A172 (cell line): ENCODE measurements at regions not wholly inside any gene's neighbourhood (a gene's known extent, or its start where the extent isn't known, plus 50 kb on each side); places are given as distances from the start of the nearest gene placed in this dataset.

Experiments used
- DNase-seq: peaks from one replicate; pipeline ENCODE4 v3.0.0-alpha.2; 2015; ENCODE audit warnings: low spot score

DNA sequence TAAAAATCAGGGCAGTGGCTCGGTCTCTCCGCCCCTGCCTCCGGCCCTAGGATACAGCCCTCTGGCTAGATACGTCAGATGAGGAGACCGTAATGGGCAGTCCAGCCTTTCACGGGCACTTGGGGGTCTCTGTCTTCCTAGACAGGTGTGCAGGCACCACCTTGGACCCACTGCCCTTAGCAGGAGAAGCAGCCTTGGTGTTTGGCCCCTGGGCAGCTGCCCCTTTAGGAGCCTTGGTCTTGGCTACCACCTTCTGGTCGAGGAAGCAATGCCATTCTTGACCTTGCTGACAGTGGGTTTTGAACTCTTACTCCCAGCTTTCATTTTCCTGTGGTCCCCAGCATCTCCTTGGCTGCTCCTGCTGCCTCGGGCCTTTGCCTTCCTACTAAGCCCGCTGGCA lies 149.7 kb upstream of the FRMD4B start:
- DNase-seq: no peak

DNA sequence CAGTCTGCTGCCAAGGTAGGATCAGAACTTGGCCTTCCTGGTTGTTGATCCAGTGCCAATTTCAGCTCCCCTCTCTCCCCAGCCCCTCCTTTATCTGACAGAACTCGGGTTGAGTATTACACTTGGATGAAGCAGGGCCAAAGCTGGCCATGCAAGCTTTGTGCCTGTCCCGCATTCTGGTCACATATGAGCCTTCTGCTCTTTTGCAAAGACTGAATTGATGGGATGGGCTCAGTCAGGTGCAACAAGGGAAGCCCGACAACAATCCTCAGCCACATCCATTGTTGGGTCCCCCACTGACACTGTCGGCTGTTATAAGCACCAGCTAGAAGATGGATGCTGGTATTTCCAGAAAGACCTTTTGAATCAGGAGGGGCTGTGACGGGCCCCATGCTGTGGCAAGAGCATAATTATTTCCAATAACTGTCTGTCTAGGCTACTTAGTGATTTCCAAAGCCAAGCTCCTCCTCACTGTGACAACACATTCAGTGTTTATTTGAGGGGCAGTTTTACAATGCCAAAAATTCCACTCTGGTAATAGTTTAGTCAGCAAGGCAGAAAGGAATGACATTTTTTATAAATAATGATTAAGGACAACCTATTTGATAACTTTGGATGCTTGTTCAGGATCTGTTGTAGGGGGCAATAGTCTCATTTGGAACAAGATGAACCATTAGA lies 146.8 kb upstream of the FRMD4B start:
- DNase-seq: no peak

- no peak for DNase-seq
Measured at GRCh38 chr3:69531576-69532546, 146.0 kb upstream of the FRMD4B start.

DNA sequence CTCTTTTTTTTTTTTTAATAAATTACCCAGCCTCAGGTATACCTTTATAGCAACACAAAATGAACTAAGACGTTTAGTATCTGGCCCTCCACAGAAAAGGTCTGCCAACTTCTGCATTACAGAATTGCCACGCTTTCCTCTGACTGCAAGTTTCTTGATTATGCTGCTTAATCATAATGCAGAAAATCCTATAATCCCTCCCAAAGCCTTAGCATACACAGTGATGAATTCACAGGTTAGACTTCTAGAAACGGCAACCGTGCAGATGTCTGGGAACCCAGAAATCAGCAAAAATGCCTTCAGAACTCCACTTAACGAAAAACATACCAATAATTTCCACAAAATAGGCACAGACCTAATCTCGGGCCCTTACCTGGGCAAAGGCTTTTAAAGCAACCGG lies 144.7 kb upstream of the FRMD4B start:
- DNase-seq: no peak

DNA sequence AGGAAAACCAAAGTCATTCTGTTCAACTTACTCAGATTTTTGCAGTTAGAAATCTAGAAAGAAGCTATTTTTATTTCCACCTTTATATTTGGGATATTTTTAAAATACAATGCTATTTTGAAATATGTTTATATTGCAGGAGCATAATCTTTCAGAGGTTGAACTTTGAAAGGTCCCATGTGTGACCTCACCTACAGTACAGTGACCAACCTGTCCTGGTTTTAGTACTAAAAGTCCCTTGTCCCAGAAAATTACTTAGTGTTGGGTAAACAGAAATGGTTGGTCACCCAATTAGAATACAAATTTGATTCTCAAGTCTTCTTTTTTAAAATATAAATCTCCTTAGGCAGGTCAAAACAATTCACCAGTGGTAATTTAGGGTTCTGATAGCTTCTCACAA lies 141.6 kb upstream of the FRMD4B start:
- DNase-seq: no peak

DNA sequence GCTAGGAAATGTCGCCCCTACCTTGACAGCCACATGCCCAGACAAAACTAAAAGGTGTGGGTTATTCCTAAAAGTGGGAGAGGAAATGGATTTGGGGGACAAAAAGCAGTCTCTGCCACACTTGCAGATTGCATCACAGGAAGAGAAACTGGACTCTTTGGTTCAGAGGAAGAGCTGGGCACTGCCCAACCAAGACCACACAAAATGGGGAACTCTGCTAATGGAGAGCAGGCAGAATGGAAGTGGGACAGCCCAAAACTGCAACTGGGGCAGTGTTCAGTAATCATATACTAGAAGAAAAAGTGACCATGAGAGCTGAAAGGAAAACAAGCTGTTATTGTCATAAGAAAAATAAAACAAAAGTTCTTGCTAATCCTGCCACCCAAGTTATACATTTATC lies 138.9 kb upstream of the FRMD4B start:
- no peak for DNase-seq

DNA sequence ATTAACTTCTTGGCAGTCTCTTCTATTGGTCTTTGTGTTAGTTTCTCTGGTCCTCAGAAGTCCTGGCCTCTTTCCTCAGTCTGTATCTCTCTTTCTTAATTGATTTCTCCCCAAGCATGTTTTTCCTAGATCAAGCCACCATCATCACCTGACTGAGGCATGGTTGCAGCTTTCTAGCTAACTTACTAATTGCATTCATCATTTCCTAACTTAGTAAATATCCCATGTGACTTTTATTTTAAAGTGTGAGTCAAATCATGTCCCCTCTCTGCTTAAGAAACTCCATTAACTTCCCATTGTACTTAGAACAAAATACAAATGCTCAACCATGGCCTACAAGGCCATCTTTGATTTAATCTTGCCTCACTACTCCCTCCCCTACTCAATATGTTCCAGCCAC lies 135.4 kb upstream of the FRMD4B start:
- DNase-seq: no peak

GRCh38 chr3:69511361-69511760 lies 125.5 kb upstream of the FRMD4B start:
- no peak for DNase-seq

- DNase-seq: no peak
Measured at GRCh38 chr3:69510481-69511030, 124.7 kb upstream of the FRMD4B start.

DNA sequence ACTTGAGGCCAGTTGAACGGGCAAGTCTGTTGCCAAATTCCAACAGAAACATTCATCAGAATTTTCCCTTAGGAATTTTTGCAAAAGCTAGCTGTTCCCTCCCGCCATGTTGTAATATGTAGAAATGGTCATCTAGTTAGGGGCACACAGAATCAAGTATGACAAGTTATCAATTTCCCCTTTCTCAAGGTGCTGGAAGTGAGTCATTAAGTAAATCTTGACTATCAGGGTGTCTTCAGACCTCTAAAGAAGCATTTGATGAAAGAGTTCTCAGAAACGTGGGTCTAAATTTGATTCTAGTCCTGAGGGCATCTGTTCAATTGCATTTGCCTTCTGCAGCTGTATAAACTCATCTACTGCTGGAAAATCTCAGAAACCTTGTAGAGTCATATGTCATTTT lies 123.4 kb upstream of the FRMD4B start:
- no peak for DNase-seq

- DNase-seq: no peak
Measured at GRCh38 chr3:69505770-69506407, 120.0 kb upstream of the FRMD4B start.

- no peak for DNase-seq
Measured at GRCh38 chr3:69504232-69504631, 118.3 kb upstream of the FRMD4B start.

- DNase-seq: no peak
Measured at GRCh38 chr3:69500604-69501003, 114.7 kb upstream of the FRMD4B start.

- no peak for DNase-seq
Measured at GRCh38 chr3:69499899-69500421, 114.1 kb upstream of the FRMD4B start.

GRCh38 chr3:69499422-69499821 lies 113.5 kb upstream of the FRMD4B start:
- DNase-seq: no peak

- no peak for DNase-seq
Measured at GRCh38 chr3:69496856-69497255, 111.0 kb upstream of the FRMD4B start.

DNA sequence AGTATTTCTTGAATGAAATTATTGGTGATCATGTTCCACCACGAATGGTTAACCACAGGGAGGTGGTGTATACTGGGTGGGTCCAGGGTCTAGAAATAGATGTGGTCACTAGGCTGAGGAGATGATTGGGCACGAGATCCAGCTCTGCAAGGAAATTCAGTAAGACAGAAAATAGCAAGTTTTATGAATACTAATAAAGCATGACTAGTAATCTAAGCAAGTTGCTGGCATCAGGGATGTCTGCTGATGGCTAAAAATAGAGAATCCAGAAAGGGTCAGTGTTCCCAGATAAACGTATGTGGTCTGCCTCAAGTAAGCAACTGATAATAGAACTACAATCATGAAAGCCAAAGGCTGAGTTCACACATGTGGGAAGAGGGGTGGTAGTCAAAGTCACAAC lies 108.3 kb upstream of the FRMD4B start:
- no peak for DNase-seq

- DNase-seq: no peak
Measured at GRCh38 chr3:69493157-69493556, 107.3 kb upstream of the FRMD4B start.

GRCh38 chr3:69491975-69492374 lies 106.1 kb upstream of the FRMD4B start:
- DNase-seq: no peak

- DNase-seq: no peak
Measured at GRCh38 chr3:69490971-69491370, 105.1 kb upstream of the FRMD4B start.

GRCh38 chr3:69490235-69490634 lies 104.3 kb upstream of the FRMD4B start:
- DNase-seq: no peak

DNA sequence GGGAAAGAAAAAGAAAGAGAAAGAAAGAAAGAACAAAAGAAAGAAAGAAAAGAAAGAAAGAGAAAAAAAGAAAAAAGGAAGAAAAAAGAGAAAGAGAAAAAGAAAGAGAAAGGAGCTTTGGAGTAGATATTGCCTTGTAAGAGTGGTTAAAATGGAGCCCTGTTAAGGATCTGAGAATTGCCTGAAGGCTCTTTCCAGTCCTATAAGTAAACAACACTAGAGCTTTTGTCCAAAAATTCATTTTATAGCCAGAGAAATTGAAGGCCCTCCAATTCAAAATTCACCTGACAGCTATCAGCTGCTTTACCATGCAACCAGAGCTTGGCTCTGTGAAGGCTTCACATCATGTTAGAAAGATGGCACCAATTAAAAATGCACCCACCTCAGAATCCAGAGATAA lies 102.1 kb upstream of the FRMD4B start:
- no peak for DNase-seq
